ENCODE measurements at regions not wholly inside any gene's neighbourhood (a gene's known extent, or its start where the extent isn't known, plus 50 kb on each side); places are given as distances from the start of the nearest gene placed in this dataset.
"Not testable (repeated sequence)": the region's sequence is repeated elsewhere in the genome, so short reads cannot be mapped to it uniquely, and the experiment has no call there.

DNA sequence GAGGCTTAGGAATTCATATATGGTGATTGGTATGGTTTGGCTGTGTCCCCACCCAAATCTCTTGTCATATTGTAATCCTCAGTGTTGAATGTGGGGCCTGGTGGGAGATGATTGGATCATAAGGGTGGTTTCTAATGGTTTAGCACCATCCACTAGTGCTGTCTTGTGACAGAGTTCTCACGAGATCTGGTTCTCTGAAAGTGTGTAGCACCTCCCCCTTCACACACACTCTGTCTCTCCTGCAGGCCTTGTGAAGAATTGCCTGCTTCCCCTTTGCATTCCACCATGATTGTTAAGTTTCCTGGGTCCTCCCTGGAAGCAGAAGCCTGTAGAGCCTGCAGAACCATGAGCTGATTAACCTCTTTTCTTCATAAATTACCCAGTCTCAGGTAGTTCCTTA lies 135.8 kb upstream of the FAT1 start:
- H3K79me2 ChIP-seq (ENCODE audit: insufficient read depth, low read length), result no peaks in the 10 kb centered on the region
- no peaks in the 10 kb centered on the region for H3K4me1 ChIP-seq (ENCODE audit: insufficient read depth, low read length)
- H3K4me2 ChIP-seq (ENCODE audit: insufficient read depth, low read length), result no peak overlapping the region
- no peak overlapping the region for H2AFZ ChIP-seq (ENCODE audit: low read length)
- no peak overlapping the region for H3K4me3 ChIP-seq (ENCODE audit: insufficient read depth, low read length)
- no peak overlapping the region for H3K27ac ChIP-seq (ENCODE audit: low read depth, low read length)
- TF ChIP-seq, protein P1, sequence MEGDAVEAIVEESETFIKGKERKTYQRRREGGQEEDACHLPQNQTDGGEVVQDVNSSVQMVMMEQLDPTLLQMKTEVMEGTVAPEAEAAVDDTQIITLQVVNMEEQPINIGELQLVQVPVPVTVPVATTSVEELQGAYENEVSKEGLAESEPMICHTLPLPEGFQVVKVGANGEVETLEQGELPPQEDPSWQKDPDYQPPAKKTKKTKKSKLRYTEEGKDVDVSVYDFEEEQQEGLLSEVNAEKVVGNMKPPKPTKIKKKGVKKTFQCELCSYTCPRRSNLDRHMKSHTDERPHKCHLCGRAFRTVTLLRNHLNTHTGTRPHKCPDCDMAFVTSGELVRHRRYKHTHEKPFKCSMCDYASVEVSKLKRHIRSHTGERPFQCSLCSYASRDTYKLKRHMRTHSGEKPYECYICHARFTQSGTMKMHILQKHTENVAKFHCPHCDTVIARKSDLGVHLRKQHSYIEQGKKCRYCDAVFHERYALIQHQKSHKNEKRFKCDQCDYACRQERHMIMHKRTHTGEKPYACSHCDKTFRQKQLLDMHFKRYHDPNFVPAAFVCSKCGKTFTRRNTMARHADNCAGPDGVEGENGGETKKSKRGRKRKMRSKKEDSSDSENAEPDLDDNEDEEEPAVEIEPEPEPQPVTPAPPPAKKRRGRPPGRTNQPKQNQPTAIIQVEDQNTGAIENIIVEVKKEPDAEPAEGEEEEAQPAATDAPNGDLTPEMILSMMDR (IDR thresholded peaks at IDR 0.05; ENCODE audit: extremely low read depth, low read depth, low read length), result no peak
- H3K36me3 ChIP-seq (ENCODE audit: insufficient read depth, low read length), result no peaks in the 10 kb centered on the region
- H4K20me1 ChIP-seq (ENCODE audit: insufficient read depth, low read length), result no peaks in the 10 kb centered on the region
- DNase-seq (ENCODE audit: insufficient read length, low spot score, missing footprints), result no peak
- no peaks in the 10 kb centered on the region for H3K27me3 ChIP-seq (ENCODE audit: insufficient read depth, low read length)
- H3K9me3 ChIP-seq (ENCODE audit: low read depth, low read length), result no peaks in the 10 kb centered on the region

DNA sequence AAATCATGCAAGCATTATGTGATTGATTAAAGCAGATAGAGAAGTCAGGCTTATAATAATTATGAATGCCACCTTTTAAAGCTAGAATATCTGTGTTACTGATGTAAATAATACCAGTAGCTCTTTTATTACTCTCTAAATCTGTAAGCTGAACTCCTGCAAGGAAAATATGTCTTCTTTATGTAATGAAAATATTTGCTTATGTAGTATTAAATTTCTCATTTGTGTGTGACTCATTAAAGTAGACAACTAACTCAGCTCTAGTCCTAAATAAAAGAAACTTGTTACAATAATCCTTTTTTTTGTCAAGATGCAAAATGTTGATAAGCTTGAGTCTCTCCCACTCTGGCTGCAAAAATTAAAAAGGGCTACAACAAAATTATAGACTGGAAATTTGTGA lies 137.7 kb upstream of the FAT1 start:
- no peak overlapping the region for H3K27ac ChIP-seq (ENCODE audit: low read depth, low read length)
- no peak overlapping the region for H3K4me3 ChIP-seq (ENCODE audit: insufficient read depth, low read length)

GRCh38 chr4:186871856-186872255 lies 148.2 kb upstream of the FAT1 start:
- Histone ChIP-seq H4K20me1 (ENCODE audit: insufficient read depth, low read length) (no peaks in the 10 kb centered on the region), H3K27me3 (ENCODE audit: insufficient read depth, low read length) (no peaks in the 10 kb centered on the region), H3K36me3 (ENCODE audit: insufficient read depth, low read length) (no peaks in the 10 kb centered on the region), H3K9me3 (ENCODE audit: low read depth, low read length) (no peaks in the 10 kb centered on the region), H3K79me2 (ENCODE audit: insufficient read depth, low read length) (no peaks in the 10 kb centered on the region), H3K4me3 (ENCODE audit: insufficient read depth, low read length) (no peak overlapping the region), H3K27ac (ENCODE audit: low read depth, low read length) (no peak overlapping the region), H3K4me1 (ENCODE audit: insufficient read depth, low read length) (no peaks in the 10 kb centered on the region), H3K4me2 (ENCODE audit: insufficient read depth, low read length) (no peak overlapping the region), H2AFZ (ENCODE audit: low read length) (no peak overlapping the region)
- TF ChIP-seq, protein P1 (IDR thresholded peaks at IDR 0.05; ENCODE audit: extremely low read depth, low read depth, low read length), result no peak
- no peak for DNase-seq (ENCODE audit: insufficient read length, low spot score, missing footprints)

More for the DNA sequence above, 137.7 kb upstream of the FAT1 start:
- H4K20me1 ChIP-seq (ENCODE audit: insufficient read depth, low read length), result no peaks in the 10 kb centered on the region
- H3K9me3 ChIP-seq (ENCODE audit: low read depth, low read length), result no peaks in the 10 kb centered on the region
- TF ChIP-seq, protein P1 (IDR thresholded peaks at IDR 0.05; ENCODE audit: extremely low read depth, low read depth, low read length), result no peak
- no peaks in the 10 kb centered on the region for H3K27me3 ChIP-seq (ENCODE audit: insufficient read depth, low read length)
- H2AFZ ChIP-seq (ENCODE audit: low read length), result no peak overlapping the region
- H3K79me2 ChIP-seq (ENCODE audit: insufficient read depth, low read length), result no peaks in the 10 kb centered on the region
- no peak overlapping the region for H3K4me2 ChIP-seq (ENCODE audit: insufficient read depth, low read length)
- no peaks in the 10 kb centered on the region for H3K4me1 ChIP-seq (ENCODE audit: insufficient read depth, low read length)
- DNase-seq (ENCODE audit: insufficient read length, low spot score, missing footprints), result no peak
- H3K36me3 ChIP-seq (ENCODE audit: insufficient read depth, low read length), result no peaks in the 10 kb centered on the region

DNA sequence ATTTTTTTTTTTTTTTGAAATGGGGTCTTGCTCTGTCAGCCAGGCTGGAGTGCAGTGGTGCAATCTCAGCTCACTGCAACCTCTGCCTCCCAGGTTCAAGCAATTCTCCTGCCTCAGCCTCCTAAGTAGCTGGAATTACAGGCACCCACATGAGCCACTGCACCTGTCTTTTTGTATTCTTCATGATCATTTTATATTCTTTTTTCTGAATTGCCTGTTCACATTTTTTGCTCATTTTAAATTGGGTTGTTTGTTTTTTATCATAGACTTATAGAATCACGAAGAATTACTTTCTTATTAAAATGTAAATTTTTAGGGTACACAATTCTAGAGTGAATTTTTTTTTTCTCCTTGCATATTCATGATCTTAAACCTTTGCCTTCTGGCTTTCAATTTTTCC lies 149.4 kb upstream of the FAT1 start:
- H3K4me2 ChIP-seq (ENCODE audit: insufficient read depth, low read length); H3K27me3 ChIP-seq (ENCODE audit: insufficient read depth, low read length); H3K9me3 ChIP-seq (ENCODE audit: low read depth, low read length); H4K20me1 ChIP-seq (ENCODE audit: insufficient read depth, low read length); H3K36me3 ChIP-seq (ENCODE audit: insufficient read depth, low read length); H2AFZ ChIP-seq (ENCODE audit: low read length); DNase-seq (ENCODE audit: insufficient read length, low spot score, missing footprints); H3K27ac ChIP-seq (ENCODE audit: low read depth, low read length); H3K4me1 ChIP-seq (ENCODE audit: insufficient read depth, low read length); H3K79me2 ChIP-seq (ENCODE audit: insufficient read depth, low read length); H3K4me3 ChIP-seq (ENCODE audit: insufficient read depth, low read length): not testable (repeated sequence)
